ENCODE measurements at regions not wholly inside any gene's neighbourhood (a gene's known extent, or its start where the extent isn't known, plus 50 kb on each side); places are given as distances from the start of the nearest gene placed in this dataset.

- no peak for TF ChIP-seq EZH2 (IDR thresholded peaks at IDR 0.05)
- no peak for TF ChIP-seq CBX3 (IDR thresholded peaks at IDR 0.05; ENCODE audit: low read depth)
- TF ChIP-seq POLR2A (IDR thresholded peaks at IDR 0.05; ENCODE audit: borderline replicate concordance, extremely low read depth, insufficient read depth, insufficient read length), result no peak
- no peak for TF ChIP-seq CTCF (IDR thresholded peaks at IDR 0.05 in 2 of 3, conservative IDR thresholded peaks at IDR 0.05 in 1 of 3; ENCODE audit: borderline replicate concordance in 1 of 3, insufficient read depth in 1 of 3, low read depth in 2 of 3, low read length in 2 of 3)
- no peak for TF ChIP-seq EZH2phosphoT487 (IDR thresholded peaks at IDR 0.05; ENCODE audit: borderline replicate concordance)
- no peak for TF ChIP-seq POLR2AphosphoS5 (IDR thresholded peaks at IDR 0.05; ENCODE audit: low read depth, low read length)
- TF ChIP-seq ZNF274 (IDR thresholded peaks at IDR 0.05; ENCODE audit: low read depth, low read length), result no peak
- TF ChIP-seq CEBPB (IDR thresholded peaks at IDR 0.05; ENCODE audit: low read depth), result no peak
- no peak for TF ChIP-seq SIN3A (IDR thresholded peaks at IDR 0.05; ENCODE audit: low read depth)
- TF ChIP-seq RAD21 (IDR thresholded peaks at IDR 0.05; ENCODE audit: low read depth), result no peak
- TF ChIP-seq EGR1 (IDR thresholded peaks at IDR 0.05; ENCODE audit: low read depth), result no peak
- no peak for TF ChIP-seq SRF (IDR thresholded peaks at IDR 0.05; ENCODE audit: low read depth)
- TF ChIP-seq YY1 (IDR thresholded peaks at IDR 0.05; ENCODE audit: extremely low read depth, insufficient replicate concordance, low read depth, low read length), result no peak
- TF ChIP-seq ATF3 (IDR thresholded peaks at IDR 0.05), result no peak
Measured at GRCh38 chr13:72061613-72062012, 194.6 kb upstream of the DACH1 start.
